K562 (cell line): ENCODE measurements at regions not wholly inside any gene's neighbourhood (a gene's known extent, or its start where the extent isn't known, plus 50 kb on each side); places are given as distances from the start of the nearest gene placed in this dataset.

ENCODE experiments used
- BACH1 ChIP-seq: fragments of 200-800 bp; sonication (Bioruptor generic); IDR thresholded peaks from 2 replicates; pipeline ENCODE4 v1.6.1; 2016; ENCODE audit warnings: missing genetic modification characterization, missing compliant biosample characterization
- BCLAF1 ChIP-seq, 2 experiments: fragments of 450-650 bp in 1 of 2; IDR thresholded peaks; 2 replicates each; pipeline ENCODE4 v1.6.1; 2011 to 2017; ENCODE audit warnings: low read depth in 2 of 2, antibody characterized with exemption in 1 of 2, borderline replicate concordance in 1 of 2, low read length in 1 of 2, mild to moderate bottlenecking in 1 of 2, mixed read lengths in 1 of 2; ENCODE audit not compliant: control insufficient read depth in 1 of 2
- CC2D1A ChIP-seq: fragments of 450-650 bp; IDR thresholded peaks from 2 replicates; pipeline ENCODE4 v1.6.1; 2017; ENCODE audit warnings: mild to moderate bottlenecking
- CTCF ChIP-seq, 3 experiments: IDR thresholded peaks in 2 of 3; conservative IDR thresholded peaks in 1 of 3; 2 replicates each; pipeline ENCODE4 v1.5.1; 2011 to 2012; ENCODE audit warnings: low read length in 3 of 3, mild to moderate bottlenecking in 3 of 3, control low read depth in 2 of 3, improper control_type of control experiment in 1 of 3, inconsistent platforms in 1 of 3, low read depth in 1 of 3, mixed read lengths in 1 of 3, moderate library complexity in 1 of 3; ENCODE audit not compliant: insufficient read depth in 2 of 3
- FOXJ3 ChIP-seq: sonication (generic); formaldehyde crosslinking; IDR thresholded peaks from 2 replicates; pipeline ENCODE4 v1.4.0; 2020; ENCODE audit warnings: mild to moderate bottlenecking, missing genetic modification reagents
- GATA2 ChIP-seq: sonication (generic); formaldehyde crosslinking; IDR thresholded peaks from 2 replicates; pipeline ENCODE4 v1.4.0; 2020; ENCODE audit warnings: mild to moderate bottlenecking, missing genetic modification reagents
- HOXB6 ChIP-seq: fragments of 250-450 bp; sonication (Bioruptor Pico); IDR thresholded peaks from 2 replicates; pipeline ENCODE4 v1.5.1; 2022; ENCODE audit warnings: mild to moderate bottlenecking, borderline replicate concordance
- KDM1A ChIP-seq, 2 experiments: fragments of 450-650 bp; IDR thresholded peaks; 2 replicates each; pipeline ENCODE4 v1.6.1; 2016; ENCODE audit warnings: mild to moderate bottlenecking in 2 of 2
- MIER1 ChIP-seq: fragments of 450-650 bp; IDR thresholded peaks from 2 replicates; pipeline ENCODE4 v1.6.1; 2016; ENCODE audit warnings: antibody characterized with exemption, mild to moderate bottlenecking, low read depth
- NBN ChIP-seq: fragments of 450-650 bp; IDR thresholded peaks from 2 replicates; pipeline ENCODE4 v1.6.1; 2016; ENCODE audit warnings: low read depth, mild to moderate bottlenecking
- NFATC3 ChIP-seq: fragments of 450-650 bp; IDR thresholded peaks from 2 replicates; pipeline ENCODE4 v1.6.1; 2017; ENCODE audit warnings: mild to moderate bottlenecking
- PHTF2 ChIP-seq: fragments of 250-450 bp; sonication (Bioruptor Pico); IDR thresholded peaks from 2 replicates; pipeline ENCODE4 v1.5.0; 2021; ENCODE audit warnings: mild to moderate bottlenecking
- PKNOX1 ChIP-seq: fragments of 450-650 bp; IDR thresholded peaks from 2 replicates; pipeline ENCODE4 v1.6.1; 2016
- RFX1 ChIP-seq: fragments of 450-650 bp; IDR thresholded peaks from 2 replicates; pipeline ENCODE4 v1.6.1; 2016; ENCODE audit warnings: mild to moderate bottlenecking, moderate library complexity
- SETDB1 ChIP-seq: IDR thresholded peaks from one replicate; pipeline ENCODE4 v1.6.1; 2012; ENCODE audit warnings: low read length, control low read depth, inconsistent platforms
- SP2 ChIP-seq: IDR thresholded peaks from 2 replicates; pipeline ENCODE4 v1.6.1; 2011; ENCODE audit warnings: mild to moderate bottlenecking, low read depth, low read length, moderate library complexity; ENCODE audit not compliant: poor library complexity, severe bottlenecking; ENCODE audit errors: extremely low read depth
- ZFP30 ChIP-seq: fragments of 250-450 bp; sonication (Bioruptor Pico); IDR thresholded peaks from 2 replicates; pipeline ENCODE4 v1.8.0; 2022; ENCODE audit warnings: moderate library complexity, mild to moderate bottlenecking, inconsistent platforms, borderline replicate concordance
- ZNF282 ChIP-seq: sonication (generic); formaldehyde crosslinking; IDR thresholded peaks from 2 replicates; pipeline ENCODE4 v1.8.1; 2023; ENCODE audit warnings: missing genetic modification reagents
- ZNF445 ChIP-seq: fragments of 250-450 bp; sonication (Bioruptor Pico); IDR thresholded peaks from 2 replicates; pipeline ENCODE4 v1.4.0; 2020; ENCODE audit warnings: low read depth, mild to moderate bottlenecking, moderate library complexity
- ZNF668 ChIP-seq: fragments of 250-450 bp; sonication (Bioruptor Pico); IDR thresholded peaks from 2 replicates; pipeline ENCODE4 v1.8.0; 2022; ENCODE audit warnings: mild to moderate bottlenecking, inconsistent platforms
- ZNF766 ChIP-seq: fragments of 200-800 bp; sonication (Bioruptor generic); conservative IDR thresholded peaks from 2 replicates; pipeline ENCODE4 v1.6.1; 2016; ENCODE audit warnings: missing genetic modification characterization, missing compliant biosample characterization
- ZNF778 ChIP-seq: fragments of 450-650 bp; formaldehyde crosslinking; IDR thresholded peaks from 2 replicates; pipeline ENCODE4 v1.4.0; 2020; ENCODE audit warnings: mild to moderate bottlenecking, moderate library complexity

GRCh38 chr1:224499204-224499603 lies 64.6 kb upstream of the WDR26 start (continued):
- TF ChIP-seq PHTF2 (CRISPR knock-in tag): no peak
- TF ChIP-seq ZNF778: no peak
- TF ChIP-seq BACH1 (tag): no peak; the same call in 1 of the 2 replicates
- no peak for TF ChIP-seq FOXJ3 (CRISPR knock-in tag)
- TF ChIP-seq SP2: no peak
- TF ChIP-seq CC2D1A: no peak; the same call in 1 of the 2 replicates
- no peak for TF ChIP-seq ZFP30 (CRISPR knock-in tag)
- TF ChIP-seq PKNOX1: peak; percentile 73
- TF ChIP-seq ZNF445 (CRISPR knock-in tag): no peak
- TF ChIP-seq GATA2 (CRISPR knock-in tag): 0 out of 2 replicates have a peak, but pooled peaks have one; percentile 36
- no peak for TF ChIP-seq SETDB1
- no peak for TF ChIP-seq NBN
- TF ChIP-seq CTCF (IDR thresholded peaks at IDR 0.05 in 2 of 3, conservative IDR thresholded peaks at IDR 0.05 in 1 of 3; ENCODE audit: insufficient read depth in 2 of 3, low read depth in 1 of 3, low read length in 3 of 3): no peak
- TF ChIP-seq RFX1: peak; percentile 62
- TF ChIP-seq ZNF282 (CRISPR knock-in tag): no peak
- TF ChIP-seq ZNF668 (CRISPR knock-in tag): no peak
- no peak for TF ChIP-seq NFATC3
- no peak for TF ChIP-seq MIER1
- no peak for TF ChIP-seq BCLAF1 (IDR thresholded peaks at IDR 0.05; ENCODE audit: borderline replicate concordance in 1 of 2, control insufficient read depth in 1 of 2, low read depth in 2 of 2, low read length in 1 of 2)
- TF ChIP-seq HOXB6 (CRISPR knock-in tag): no peak
- peak; percentile 96 to 97 for TF ChIP-seq KDM1A (IDR thresholded peaks at IDR 0.05)
- TF ChIP-seq ZNF766 (CRISPR knock-in tag): 0 out of 2 replicates have a peak, but pooled peaks have one; percentile 28
